ENCODE measurements at regions not wholly inside any gene's neighbourhood (a gene's known extent, or its start where the extent isn't known, plus 50 kb on each side); places are given as distances from the start of the nearest gene placed in this dataset.
"Not testable (repeated sequence)": the region's sequence is repeated elsewhere in the genome, so short reads cannot be mapped to it uniquely, and the experiment has no call there.

- no peak for DNase-seq
- in situ Hi-C loops (cut with MboI; ENCODE audit: low pct_unique_long_range_greater_than_20kb, low sequenced_read_pairs) = no loop called here
Measured at GRCh38 chr18:52236131-52236530, 103.9 kb upstream of the DCC start.

- no peak for DNase-seq
- in situ Hi-C loops (cut with MboI; ENCODE audit: low pct_unique_long_range_greater_than_20kb, low sequenced_read_pairs) = no loop called here
Measured at GRCh38 chr18:52237551-52237950, 102.4 kb upstream of the DCC start.

DNA sequence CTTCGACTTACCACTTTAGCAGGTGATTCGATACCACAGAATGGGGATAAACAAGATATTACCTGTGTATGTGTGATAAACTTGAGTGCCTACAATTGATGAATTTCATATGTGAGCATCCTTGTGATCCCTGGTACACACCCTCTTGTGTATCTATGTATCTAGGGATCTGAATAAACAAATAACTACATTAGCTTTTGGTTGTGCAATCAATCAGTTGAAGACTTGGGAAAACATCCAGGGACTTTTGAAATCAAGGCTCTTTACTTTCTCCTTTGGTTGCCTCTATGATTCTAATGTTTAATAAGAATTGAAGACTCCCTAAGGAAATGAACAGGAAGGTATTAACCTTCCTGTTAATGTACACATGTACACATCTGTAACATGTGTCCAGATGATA, 97.3 kb upstream of the DCC start:
- no peak for DNase-seq
- in situ Hi-C loops (cut with MboI; ENCODE audit: low pct_unique_long_range_greater_than_20kb, low sequenced_read_pairs) = no loop called here

GRCh38 chr18:52244658-52245057, 95.3 kb upstream of the DCC start:
- DNase-seq = no peak
- in situ Hi-C loops (cut with MboI; ENCODE audit: low pct_unique_long_range_greater_than_20kb, low sequenced_read_pairs) = no loop called here

- in situ Hi-C loops (cut with MboI; ENCODE audit: low pct_unique_long_range_greater_than_20kb, low sequenced_read_pairs) = no loop called here
- no peak for DNase-seq
Measured at GRCh38 chr18:52254367-52254766, 85.6 kb upstream of the DCC start.

GRCh38 chr18:52257417-52257816, 82.6 kb upstream of the DCC start:
- in situ Hi-C loops (cut with MboI; ENCODE audit: low pct_unique_long_range_greater_than_20kb, low sequenced_read_pairs); DNase-seq: not testable (repeated sequence)

DNA sequence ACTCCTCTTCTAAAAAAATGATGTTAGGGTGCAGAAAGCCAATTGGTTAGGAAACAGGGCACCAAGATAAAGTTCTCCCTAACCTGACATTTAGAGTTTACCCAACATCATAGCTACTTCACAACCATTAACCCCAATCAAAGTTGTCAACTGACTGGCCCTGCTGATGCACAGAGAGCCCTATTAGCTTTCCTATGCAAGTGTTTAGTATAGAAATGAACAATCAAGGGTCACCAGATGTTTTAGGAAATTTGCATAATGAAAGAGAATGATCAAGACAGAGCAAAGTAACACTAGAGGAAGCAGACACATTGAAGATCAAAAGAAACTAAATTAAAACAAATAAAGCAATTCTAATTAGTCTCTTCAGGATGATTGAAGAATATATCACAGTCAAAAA, 64.2 kb upstream of the DCC start:
- DNase-seq = no peak
- in situ Hi-C loops (cut with MboI; ENCODE audit: low pct_unique_long_range_greater_than_20kb, low sequenced_read_pairs) = no loop called here

- in situ Hi-C loops (cut with MboI; ENCODE audit: low pct_unique_long_range_greater_than_20kb, low sequenced_read_pairs) = no loop called here
- no peak for DNase-seq
Measured at GRCh38 chr18:52277785-52278184, 62.2 kb upstream of the DCC start.

DNA sequence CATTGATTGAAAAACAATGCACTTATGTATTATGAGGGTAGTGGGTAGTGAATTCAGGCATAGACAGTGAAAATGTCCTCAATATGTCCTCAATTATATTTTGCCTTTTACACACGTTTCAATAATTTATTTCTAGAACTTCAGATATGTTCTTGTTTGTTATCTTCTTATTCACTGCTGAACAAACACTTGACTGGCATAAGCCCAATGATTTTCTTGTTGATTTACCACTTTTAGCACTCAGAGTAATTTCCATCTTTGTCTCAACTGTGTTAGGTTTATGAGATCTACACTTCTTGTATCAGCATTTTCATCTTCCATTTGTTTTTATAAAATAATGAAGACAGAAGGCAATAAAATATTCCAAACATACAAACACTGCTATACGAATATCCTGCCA, 61.8 kb upstream of the DCC start:
- DNase-seq = no peak
- in situ Hi-C loops (cut with MboI; ENCODE audit: low pct_unique_long_range_greater_than_20kb, low sequenced_read_pairs) = no loop called here

DNA sequence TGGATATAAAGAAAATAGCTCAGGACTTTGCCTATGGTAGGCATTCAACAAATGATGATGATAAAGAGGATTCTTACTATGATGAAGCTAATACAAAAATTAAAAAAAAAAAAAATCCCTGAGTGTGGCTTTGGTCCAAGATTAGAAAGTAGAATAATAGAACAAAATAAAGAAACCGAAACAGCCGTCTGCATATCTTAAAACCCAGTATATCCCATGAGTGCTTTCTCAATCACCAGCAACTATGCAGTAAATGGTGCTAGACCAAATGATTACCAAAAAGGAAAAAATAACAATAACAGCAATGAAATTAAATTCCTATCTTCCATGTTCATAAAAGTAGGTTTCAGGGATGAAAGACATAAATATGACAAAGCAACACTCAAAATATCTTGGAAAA, 59.3 kb upstream of the DCC start:
- DNase-seq = no peak
- in situ Hi-C loops (cut with MboI; ENCODE audit: low pct_unique_long_range_greater_than_20kb, low sequenced_read_pairs) = no loop called here

GRCh38 chr18:52283927-52284326, 56.1 kb upstream of the DCC start:
- no peak for DNase-seq
- in situ Hi-C loops (cut with MboI; ENCODE audit: low pct_unique_long_range_greater_than_20kb, low sequenced_read_pairs) = no loop called here

DNA sequence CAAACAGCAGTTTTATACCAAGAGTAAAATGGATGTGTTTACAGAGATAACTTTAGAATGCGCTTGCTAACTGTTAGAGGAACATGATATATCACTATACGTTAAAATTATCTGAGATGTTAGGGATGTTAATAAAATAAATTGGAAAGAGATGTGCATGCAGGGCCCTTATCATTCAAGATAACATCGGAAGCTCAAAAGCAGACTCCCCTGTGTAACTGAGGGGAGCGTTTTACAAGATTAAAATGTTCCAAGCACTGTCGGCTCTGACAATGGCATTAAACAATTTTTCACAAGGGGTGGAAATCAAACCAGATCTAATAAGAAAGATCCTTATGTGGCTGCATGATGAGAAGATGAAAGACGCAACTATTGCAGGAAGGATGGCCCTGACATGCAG, 53.3 kb upstream of the DCC start:
- no peak for DNase-seq
- in situ Hi-C loops (cut with MboI; ENCODE audit: low pct_unique_long_range_greater_than_20kb, low sequenced_read_pairs) = no loop called here

DNA sequence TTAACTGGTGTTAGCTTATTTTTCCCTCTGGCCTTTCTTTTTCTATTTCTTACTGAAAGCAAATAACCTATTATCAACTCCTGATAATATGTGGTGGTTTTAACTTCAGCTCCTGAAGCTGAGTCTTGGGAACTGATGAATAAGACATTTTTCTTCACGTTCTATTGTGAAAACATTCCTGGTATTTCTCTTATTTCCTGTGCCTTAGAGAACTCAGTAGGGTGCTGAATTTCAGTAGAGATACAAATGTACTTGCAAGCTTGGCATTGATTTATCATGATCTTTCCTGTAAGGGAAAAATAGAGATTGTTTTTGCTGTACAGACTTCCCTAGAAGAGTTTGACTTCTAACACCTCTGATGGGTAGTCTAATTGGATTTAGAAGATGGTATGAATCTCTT, 52.8 kb upstream of the DCC start:
- in situ Hi-C loops (cut with MboI; ENCODE audit: low pct_unique_long_range_greater_than_20kb, low sequenced_read_pairs) = no loop called here
- DNase-seq = no peak

DNA sequence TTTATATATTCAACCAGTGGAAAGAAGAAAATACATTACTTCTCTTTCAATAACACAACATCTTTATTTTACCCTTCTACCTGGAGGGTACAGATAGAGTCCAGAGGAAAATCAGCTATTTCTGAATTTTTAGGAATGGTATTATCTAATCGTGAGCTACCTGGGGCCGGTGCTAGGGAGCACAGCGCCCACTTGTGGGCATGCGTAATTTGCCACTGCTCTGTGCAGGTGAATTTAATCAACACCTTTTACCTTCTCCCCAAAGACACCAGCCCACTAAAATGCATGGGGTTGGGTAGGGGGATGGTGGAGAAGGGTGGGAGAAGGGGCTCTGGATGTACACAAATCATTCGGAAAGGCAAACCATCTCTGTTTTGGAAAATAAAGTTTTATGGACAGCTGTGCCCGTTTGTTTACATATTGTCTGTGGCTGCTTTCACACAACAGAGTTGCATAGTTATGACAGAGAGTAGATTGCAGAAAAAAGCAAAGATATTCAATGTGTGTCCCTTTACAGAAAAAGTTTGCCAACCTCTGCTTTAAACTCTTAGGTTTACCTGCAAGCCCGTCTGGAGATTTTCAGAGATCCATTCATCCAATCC, 51.5 kb upstream of the DCC start:
- in situ Hi-C loops (cut with MboI; ENCODE audit: low pct_unique_long_range_greater_than_20kb, low sequenced_read_pairs) = no loop called here
- DNase-seq = peak; percentile 27

DNA sequence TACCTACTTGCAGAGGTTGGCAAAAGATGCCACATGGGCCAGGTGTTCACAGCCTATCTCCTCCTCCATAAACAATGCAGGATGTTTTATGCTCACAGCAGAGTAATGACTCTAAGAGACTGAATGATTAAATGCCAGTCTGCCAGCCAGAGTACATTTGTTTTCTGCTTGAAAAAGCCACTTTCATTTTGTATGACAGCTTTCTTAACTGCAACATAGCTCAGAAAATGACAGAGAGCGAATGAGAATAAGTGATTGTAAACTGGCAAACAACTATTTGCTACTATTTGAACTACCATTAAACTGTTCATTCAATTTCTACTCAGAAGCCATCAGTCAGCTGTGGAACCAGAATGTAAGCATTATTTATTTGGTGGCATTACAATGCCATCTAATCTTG, 50.6 kb upstream of the DCC start:
- in situ Hi-C loops (cut with MboI; ENCODE audit: low pct_unique_long_range_greater_than_20kb, low sequenced_read_pairs) = no loop called here
- no peak for DNase-seq
